ENCODE measurements at regions not wholly inside any gene's neighbourhood (a gene's known extent, or its start where the extent isn't known, plus 50 kb on each side); places are given as distances from the start of the nearest gene placed in this dataset.

- Mint-ChIP-seq H3K4me3 (peak overlapping the region; percentile 28), H3K27ac (no peak overlapping the region), H3K27me3 (ENCODE audit: insufficient read depth) (peaks cover 42% of the 10 kb centered on the region), H3K4me1 (ENCODE audit: low read depth) (peaks cover 11% of the 10 kb centered on the region), H3K36me3 (ENCODE audit: low read depth) (no peaks in the 10 kb centered on the region), H3K9me3 (no peaks in the 10 kb centered on the region)
- intact Hi-C loops (cut with micrococcal nuclease), result no loop called here
- DNase-seq (ENCODE audit: low spot score), result no peak
These were observed 384.6 kb downstream of the RRAGC start for GRCh38 chr1:38474738-38475623.

GRCh38 chr1:38466487-38466886 is 393.1 kb downstream of the RRAGC start:
- Mint-ChIP-seq H3K4me3 (no peak overlapping the region), H3K36me3 (ENCODE audit: low read depth) (no peaks in the 10 kb centered on the region), H3K27ac (no peak overlapping the region), H3K4me1 (ENCODE audit: low read depth) (no peaks in the 10 kb centered on the region), H3K27me3 (ENCODE audit: insufficient read depth) (peaks cover 11% of the 10 kb centered on the region), H3K9me3 (no peaks in the 10 kb centered on the region)
- intact Hi-C loops (cut with micrococcal nuclease), result no loop called here
- no peak for DNase-seq (ENCODE audit: low spot score)

- intact Hi-C loops (cut with micrococcal nuclease), result no loop called here
- H3K27me3 Mint-ChIP-seq (ENCODE audit: insufficient read depth), result peaks cover 10% of the 10 kb centered on the region
- no peaks in the 10 kb centered on the region for H3K4me1 Mint-ChIP-seq (ENCODE audit: low read depth)
- no peak overlapping the region for H3K4me3 Mint-ChIP-seq
- H3K9me3 Mint-ChIP-seq, result no peaks in the 10 kb centered on the region
- H3K27ac Mint-ChIP-seq, result no peak overlapping the region
- H3K36me3 Mint-ChIP-seq (ENCODE audit: low read depth), result no peaks in the 10 kb centered on the region
- DNase-seq (ENCODE audit: low spot score), result no peak
These were observed 394.1 kb downstream of the RRAGC start for GRCh38 chr1:38465460-38465859.

GRCh38 chr1:38464071-38464661 is 395.4 kb downstream of the RRAGC start:
- no peaks in the 10 kb centered on the region for H3K36me3 Mint-ChIP-seq (ENCODE audit: low read depth)
- H3K9me3 Mint-ChIP-seq, result no peaks in the 10 kb centered on the region
- no peak overlapping the region for H3K27ac Mint-ChIP-seq
- no peak overlapping the region for H3K4me3 Mint-ChIP-seq
- no peaks in the 10 kb centered on the region for H3K4me1 Mint-ChIP-seq (ENCODE audit: low read depth)
- intact Hi-C loops (cut with micrococcal nuclease), result no loop called here
- H3K27me3 Mint-ChIP-seq (ENCODE audit: insufficient read depth), result peaks cover 12% of the 10 kb centered on the region
- no peak for DNase-seq (ENCODE audit: low spot score)

GRCh38 chr1:38463074-38463473 is 396.5 kb downstream of the RRAGC start:
- Mint-ChIP-seq H3K36me3 (ENCODE audit: low read depth) (no peaks in the 10 kb centered on the region), H3K9me3 (no peaks in the 10 kb centered on the region), H3K27ac (no peak overlapping the region), H3K4me1 (ENCODE audit: low read depth) (no peaks in the 10 kb centered on the region), H3K27me3 (ENCODE audit: insufficient read depth) (peaks cover 7% of the 10 kb centered on the region), H3K4me3 (no peak overlapping the region)
- intact Hi-C loops (cut with micrococcal nuclease), result no loop called here
- no peak for DNase-seq (ENCODE audit: low spot score)

- Mint-ChIP-seq H3K36me3 (ENCODE audit: low read depth) (no peaks in the 10 kb centered on the region), H3K9me3 (no peaks in the 10 kb centered on the region)
- intact Hi-C loops (cut with micrococcal nuclease), result no loop called here
These were observed 403.1 kb downstream of the RRAGC start for GRCh38 chr1:38456531-38456876.

GRCh38 chr1:38455829-38456530 is 403.6 kb downstream of the RRAGC start:
- Mint-ChIP-seq H3K27ac (no peak overlapping the region), H3K4me1 (ENCODE audit: low read depth) (no peaks in the 10 kb centered on the region), H3K4me3 (no peak overlapping the region), H3K27me3 (ENCODE audit: insufficient read depth) (peaks cover 6% of the 10 kb centered on the region), H3K36me3 (ENCODE audit: low read depth) (no peaks in the 10 kb centered on the region), H3K9me3 (no peaks in the 10 kb centered on the region)
- DNase-seq (ENCODE audit: low spot score), result no peak
- intact Hi-C loops (cut with micrococcal nuclease), result no loop called here

More at GRCh38 chr1:38456531-38456876, 403.1 kb downstream of the RRAGC start:
- no peak for DNase-seq (ENCODE audit: low spot score)
- H3K27ac Mint-ChIP-seq, result no peak overlapping the region
- no peak overlapping the region for H3K4me3 Mint-ChIP-seq
- peaks cover 6% of the 10 kb centered on the region for H3K27me3 Mint-ChIP-seq (ENCODE audit: insufficient read depth)
- no peaks in the 10 kb centered on the region for H3K4me1 Mint-ChIP-seq (ENCODE audit: low read depth)

GRCh38 chr1:38454749-38455441 is 404.7 kb downstream of the RRAGC start:
- intact Hi-C loops (cut with micrococcal nuclease), result no loop called here
- no peaks in the 10 kb centered on the region for H3K4me1 Mint-ChIP-seq (ENCODE audit: low read depth)
- no peak for DNase-seq (ENCODE audit: low spot score)
- H3K27me3 Mint-ChIP-seq (ENCODE audit: insufficient read depth), result peaks cover 3% of the 10 kb centered on the region
- H3K4me3 Mint-ChIP-seq, result no peak overlapping the region
- no peaks in the 10 kb centered on the region for H3K36me3 Mint-ChIP-seq (ENCODE audit: low read depth)
- H3K9me3 Mint-ChIP-seq, result no peaks in the 10 kb centered on the region
- no peak overlapping the region for H3K27ac Mint-ChIP-seq

- Mint-ChIP-seq H3K27ac (no peak overlapping the region), H3K36me3 (ENCODE audit: low read depth) (no peaks in the 10 kb centered on the region), H3K27me3 (ENCODE audit: insufficient read depth) (peaks cover 3% of the 10 kb centered on the region), H3K9me3 (no peaks in the 10 kb centered on the region), H3K4me1 (ENCODE audit: low read depth) (no peaks in the 10 kb centered on the region), H3K4me3 (no peak overlapping the region)
- intact Hi-C loops (cut with micrococcal nuclease), result no loop called here
- DNase-seq (ENCODE audit: low spot score), result no peak
These were observed 405.3 kb downstream of the RRAGC start for GRCh38 chr1:38454236-38454635.

- Mint-ChIP-seq H3K27me3 (ENCODE audit: insufficient read depth) (peaks cover 3% of the 10 kb centered on the region), H3K27ac (no peak overlapping the region), H3K4me3 (no peak overlapping the region), H3K4me1 (ENCODE audit: low read depth) (no peaks in the 10 kb centered on the region), H3K36me3 (ENCODE audit: low read depth) (no peaks in the 10 kb centered on the region), H3K9me3 (no peaks in the 10 kb centered on the region)
- intact Hi-C loops (cut with micrococcal nuclease), result no loop called here
- no peak for DNase-seq (ENCODE audit: low spot score)
These were observed 405.7 kb upstream of the POU3F1 start for GRCh38 chr1:38452246-38452645.

GRCh38 chr1:38451541-38451993 is 405.0 kb upstream of the POU3F1 start:
- H3K9me3 Mint-ChIP-seq, result no peaks in the 10 kb centered on the region
- DNase-seq (ENCODE audit: low spot score), result no peak
- peaks cover 3% of the 10 kb centered on the region for H3K27me3 Mint-ChIP-seq (ENCODE audit: insufficient read depth)
- no peaks in the 10 kb centered on the region for H3K4me1 Mint-ChIP-seq (ENCODE audit: low read depth)
- H3K27ac Mint-ChIP-seq, result no peak overlapping the region
- intact Hi-C loops (cut with micrococcal nuclease), result no loop called here
- no peaks in the 10 kb centered on the region for H3K36me3 Mint-ChIP-seq (ENCODE audit: low read depth)
- H3K4me3 Mint-ChIP-seq, result no peak overlapping the region

- DNase-seq (ENCODE audit: low spot score), result no peak
- Mint-ChIP-seq H3K4me3 (no peak overlapping the region), H3K36me3 (ENCODE audit: low read depth) (no peaks in the 10 kb centered on the region), H3K9me3 (no peaks in the 10 kb centered on the region), H3K27ac (no peak overlapping the region), H3K4me1 (ENCODE audit: low read depth) (no peaks in the 10 kb centered on the region), H3K27me3 (ENCODE audit: insufficient read depth) (peaks cover 10% of the 10 kb centered on the region)
- intact Hi-C loops (cut with micrococcal nuclease), result no loop called here
These were observed 402.3 kb upstream of the POU3F1 start for GRCh38 chr1:38448893-38449292.

GRCh38 chr1:38446936-38447335 is 400.3 kb upstream of the POU3F1 start:
- no peaks in the 10 kb centered on the region for H3K9me3 Mint-ChIP-seq
- peaks cover 12% of the 10 kb centered on the region for H3K27me3 Mint-ChIP-seq (ENCODE audit: insufficient read depth)
- H3K4me1 Mint-ChIP-seq (ENCODE audit: low read depth), result no peaks in the 10 kb centered on the region
- DNase-seq (ENCODE audit: low spot score), result no peak
- H3K27ac Mint-ChIP-seq, result no peak overlapping the region
- H3K36me3 Mint-ChIP-seq (ENCODE audit: low read depth), result no peaks in the 10 kb centered on the region
- intact Hi-C loops (cut with micrococcal nuclease), result no loop called here
- H3K4me3 Mint-ChIP-seq, result no peak overlapping the region
